GM23338 (cell line): ENCODE measurements at regions not wholly inside any gene's neighbourhood (a gene's known extent, or its start where the extent isn't known, plus 50 kb on each side); places are given as distances from the start of the nearest gene placed in this dataset.

Experiments
- CREB1 ChIP-seq: fragments of 250-450 bp; sonication (Bioruptor Pico); IDR thresholded peaks from 2 replicates; pipeline ENCODE4 v1.5.0; 2020; ENCODE audit warnings: low read depth, mild to moderate bottlenecking, moderate library complexity
- POLR2AphosphoS5 ChIP-seq: IDR thresholded peaks from 2 replicates; pipeline ENCODE4 v1.6.1; 2016; ENCODE audit warnings: antibody characterized with exemption, low read depth
- ZNF331 ChIP-seq: fragments of 250-450 bp; sonication (Bioruptor Pico); IDR thresholded peaks from 2 replicates; pipeline ENCODE4 v1.5.0; 2020; ENCODE audit warnings: low read depth, mild to moderate bottlenecking, moderate library complexity
- TF ChIP-seq, protein P1 (sequence below), 2 experiments: fragments of 200-600 bp in 1 of 2; sonication (generic) in 1 of 2; conservative IDR thresholded peaks; 2 replicates each; pipeline versions ENCODE4 v1.5.1 to v1.6.1; 2016 to 2017; ENCODE audit warnings: antibody characterized with exemption in 2 of 2, low read depth in 2 of 2, mild to moderate bottlenecking in 2 of 2, moderate library complexity in 1 of 2

DNA sequence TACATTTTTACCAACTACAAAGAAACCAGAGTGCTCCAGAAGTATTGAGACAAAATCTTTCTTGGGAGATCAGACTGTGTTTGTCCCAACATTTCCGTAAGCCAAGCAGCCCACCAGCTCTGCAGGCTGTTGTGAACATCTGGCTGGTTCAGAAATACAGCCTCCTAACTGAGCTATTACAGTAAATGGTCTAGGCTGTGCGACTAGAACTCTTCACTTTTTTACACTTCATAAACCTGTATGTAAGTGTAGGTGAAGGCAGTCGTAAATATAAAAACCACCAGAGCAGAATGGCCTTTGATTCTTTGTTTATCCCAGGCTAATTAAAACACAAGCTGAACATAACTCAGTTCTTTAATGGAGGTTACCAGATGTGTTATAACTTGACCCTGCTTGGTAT is 235.3 kb downstream of the ARRDC4 start:
- TF ChIP-seq ZNF331 (CRISPR knock-in tag) (no peak), CREB1 (no peak), POLR2AphosphoS5 (no peak)
- TF ChIP-seq, protein P1, sequence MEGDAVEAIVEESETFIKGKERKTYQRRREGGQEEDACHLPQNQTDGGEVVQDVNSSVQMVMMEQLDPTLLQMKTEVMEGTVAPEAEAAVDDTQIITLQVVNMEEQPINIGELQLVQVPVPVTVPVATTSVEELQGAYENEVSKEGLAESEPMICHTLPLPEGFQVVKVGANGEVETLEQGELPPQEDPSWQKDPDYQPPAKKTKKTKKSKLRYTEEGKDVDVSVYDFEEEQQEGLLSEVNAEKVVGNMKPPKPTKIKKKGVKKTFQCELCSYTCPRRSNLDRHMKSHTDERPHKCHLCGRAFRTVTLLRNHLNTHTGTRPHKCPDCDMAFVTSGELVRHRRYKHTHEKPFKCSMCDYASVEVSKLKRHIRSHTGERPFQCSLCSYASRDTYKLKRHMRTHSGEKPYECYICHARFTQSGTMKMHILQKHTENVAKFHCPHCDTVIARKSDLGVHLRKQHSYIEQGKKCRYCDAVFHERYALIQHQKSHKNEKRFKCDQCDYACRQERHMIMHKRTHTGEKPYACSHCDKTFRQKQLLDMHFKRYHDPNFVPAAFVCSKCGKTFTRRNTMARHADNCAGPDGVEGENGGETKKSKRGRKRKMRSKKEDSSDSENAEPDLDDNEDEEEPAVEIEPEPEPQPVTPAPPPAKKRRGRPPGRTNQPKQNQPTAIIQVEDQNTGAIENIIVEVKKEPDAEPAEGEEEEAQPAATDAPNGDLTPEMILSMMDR (conservative IDR thresholded peaks at IDR 0.05; ENCODE audit: low read depth in 2 of 2): no peak
